ENCODE measurements at regions not wholly inside any gene's neighbourhood (a gene's known extent, or its start where the extent isn't known, plus 50 kb on each side); places are given as distances from the start of the nearest gene placed in this dataset.

- no peak overlapping the region for H3K4me3 ChIP-seq (ENCODE audit: low read depth, low read length)
- no peak overlapping the region for H3K27ac ChIP-seq (ENCODE audit: low read depth, low read length)
- 45% methylated on average over 1 of the region's 1 CpG for WGBS (ENCODE audit: insufficient coverage)
- H3K27me3 ChIP-seq (ENCODE audit: control insufficient read depth, insufficient read depth, low read length): no peaks in the 10 kb centered on the region
- peaks cover 4% of the 10 kb centered on the region for H3K9me3 ChIP-seq (ENCODE audit: control insufficient read depth, insufficient read depth, low read length)
- no peaks in the 10 kb centered on the region for H3K36me3 ChIP-seq (ENCODE audit: control insufficient read depth, insufficient read depth, low read length)
- peaks cover 10% of the 10 kb centered on the region for H3K4me1 ChIP-seq (ENCODE audit: control insufficient read depth, insufficient read depth, low read length)
- DNase-seq (ENCODE audit: low read depth in 4 of 6, low spot score in 6 of 6): no peak
Observed at GRCh38 chr2:117481608-117482007, 332.9 kb upstream of the DDX18 start.

DNA sequence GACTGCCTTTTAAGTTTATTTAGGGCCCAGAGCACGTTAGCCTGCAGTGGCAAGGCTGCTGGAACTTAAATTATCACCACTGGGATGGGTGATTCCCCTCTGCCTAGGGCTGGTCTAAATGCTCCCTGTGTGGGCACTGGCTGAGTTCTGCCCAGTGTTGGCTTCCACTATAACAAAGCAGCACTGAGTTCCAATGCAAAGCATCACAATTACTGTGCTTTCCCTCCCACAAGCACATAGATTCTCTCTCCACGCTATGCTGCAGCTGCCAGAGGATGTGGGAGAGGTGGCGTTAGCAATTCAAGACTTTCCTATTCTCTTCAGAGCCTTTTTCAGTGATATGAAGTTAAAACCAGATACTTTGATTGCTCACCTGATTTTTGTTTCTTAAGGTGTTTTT, 328.9 kb upstream of the DDX18 start:
- no peak overlapping the region for H3K27ac ChIP-seq (ENCODE audit: low read depth, low read length)
- no peak for DNase-seq (ENCODE audit: low read depth in 4 of 6, low spot score in 6 of 6)
- no peaks in the 10 kb centered on the region for H3K9me3 ChIP-seq (ENCODE audit: control insufficient read depth, insufficient read depth, low read length)
- no peak overlapping the region for H3K4me3 ChIP-seq (ENCODE audit: low read depth, low read length)
- H3K4me1 ChIP-seq (ENCODE audit: control insufficient read depth, insufficient read depth, low read length): peaks cover 10% of the 10 kb centered on the region
- H3K36me3 ChIP-seq (ENCODE audit: control insufficient read depth, insufficient read depth, low read length): no peaks in the 10 kb centered on the region
- no peaks in the 10 kb centered on the region for H3K27me3 ChIP-seq (ENCODE audit: control insufficient read depth, insufficient read depth, low read length)
- WGBS (ENCODE audit: insufficient coverage): 64% methylated on average over 1 of the region's 3 CpGs

GRCh38 chr2:117486081-117486480, 328.4 kb upstream of the DDX18 start:
- DNase-seq (ENCODE audit: low read depth in 4 of 6, low spot score in 6 of 6): no peak
- H3K27ac ChIP-seq (ENCODE audit: low read depth, low read length): no peak overlapping the region

GRCh38 chr2:117492209-117492851, 322.2 kb upstream of the DDX18 start:
- no CpG with 5 or more reads among the region's 3 CpGs for WGBS (ENCODE audit: insufficient coverage)
- H3K9me3 ChIP-seq (ENCODE audit: control insufficient read depth, insufficient read depth, low read length): no peaks in the 10 kb centered on the region
- H3K4me3 ChIP-seq (ENCODE audit: low read depth, low read length): no peak overlapping the region
- H3K27ac ChIP-seq (ENCODE audit: low read depth, low read length): no peak overlapping the region
- H3K27me3 ChIP-seq (ENCODE audit: control insufficient read depth, insufficient read depth, low read length): no peaks in the 10 kb centered on the region
- no peaks in the 10 kb centered on the region for H3K4me1 ChIP-seq (ENCODE audit: control insufficient read depth, insufficient read depth, low read length)
- DNase-seq (ENCODE audit: low read depth in 4 of 6, low spot score in 6 of 6): peak in 1 of 6 donors; percentile 23
- no peaks in the 10 kb centered on the region for H3K36me3 ChIP-seq (ENCODE audit: control insufficient read depth, insufficient read depth, low read length)

More at GRCh38 chr2:117486081-117486480, 328.4 kb upstream of the DDX18 start:
- Histone ChIP-seq H3K36me3 (ENCODE audit: control insufficient read depth, insufficient read depth, low read length) (no peaks in the 10 kb centered on the region), H3K4me1 (ENCODE audit: control insufficient read depth, insufficient read depth, low read length) (peaks cover 10% of the 10 kb centered on the region), H3K9me3 (ENCODE audit: control insufficient read depth, insufficient read depth, low read length) (no peaks in the 10 kb centered on the region), H3K27me3 (ENCODE audit: control insufficient read depth, insufficient read depth, low read length) (no peaks in the 10 kb centered on the region), H3K4me3 (ENCODE audit: low read depth, low read length) (no peak overlapping the region)
- 86% methylated on average over 1 of the region's 2 CpGs for WGBS (ENCODE audit: insufficient coverage)

DNA sequence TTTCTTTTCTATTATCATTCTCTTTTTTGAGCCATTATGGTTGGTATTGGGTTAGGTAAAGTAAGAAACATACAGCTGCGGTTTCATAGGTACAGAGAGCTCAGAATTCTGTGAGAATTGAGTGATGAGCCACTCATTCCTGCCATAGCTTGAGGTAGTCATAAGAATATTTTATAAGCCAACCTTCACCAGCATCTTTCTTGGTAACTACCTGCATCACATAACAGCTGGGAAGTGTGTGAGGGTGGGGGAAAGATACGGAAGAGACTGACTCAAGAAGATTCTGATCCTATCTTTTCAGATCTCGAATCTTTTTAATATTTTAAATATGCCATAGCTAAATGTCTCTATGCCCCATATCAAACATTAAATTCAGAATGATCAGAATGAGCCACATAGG, 313.8 kb upstream of the DDX18 start:
- Histone ChIP-seq H3K4me3 (ENCODE audit: low read depth, low read length) (no peak overlapping the region), H3K36me3 (ENCODE audit: control insufficient read depth, insufficient read depth, low read length) (no peaks in the 10 kb centered on the region), H3K27ac (ENCODE audit: low read depth, low read length) (no peak overlapping the region), H3K4me1 (ENCODE audit: control insufficient read depth, insufficient read depth, low read length) (no peaks in the 10 kb centered on the region), H3K27me3 (ENCODE audit: control insufficient read depth, insufficient read depth, low read length) (no peaks in the 10 kb centered on the region), H3K9me3 (ENCODE audit: control insufficient read depth, insufficient read depth, low read length) (no peaks in the 10 kb centered on the region)
- WGBS (ENCODE audit: insufficient coverage): no CpG with 5 or more reads among the region's 3 CpGs
- no peak for DNase-seq (ENCODE audit: low read depth in 4 of 6, low spot score in 6 of 6)

DNA sequence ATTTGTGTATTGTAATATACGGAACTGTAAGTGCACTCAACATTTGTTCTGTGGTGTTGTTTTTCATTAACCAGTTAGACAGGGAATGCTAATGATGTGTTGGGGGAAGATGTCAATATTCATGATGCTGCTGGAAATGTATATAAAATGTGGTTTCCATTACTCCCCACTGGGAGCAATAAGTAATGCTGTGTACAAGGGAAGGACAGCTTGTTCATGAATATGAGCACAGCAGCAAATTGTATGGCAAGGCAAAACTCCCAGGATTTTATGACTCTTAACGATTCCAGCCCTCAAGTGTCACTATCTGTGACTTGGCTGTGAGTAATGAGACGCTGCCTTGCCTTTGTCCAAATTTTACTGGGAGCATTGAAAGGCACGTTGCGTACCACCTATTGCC, 312.4 kb upstream of the DDX18 start:
- no peaks in the 10 kb centered on the region for H3K27me3 ChIP-seq (ENCODE audit: control insufficient read depth, insufficient read depth, low read length)
- no peak overlapping the region for H3K4me3 ChIP-seq (ENCODE audit: low read depth, low read length)
- no peaks in the 10 kb centered on the region for H3K9me3 ChIP-seq (ENCODE audit: control insufficient read depth, insufficient read depth, low read length)
- no peak overlapping the region for H3K27ac ChIP-seq (ENCODE audit: low read depth, low read length)
- no peaks in the 10 kb centered on the region for H3K36me3 ChIP-seq (ENCODE audit: control insufficient read depth, insufficient read depth, low read length)
- H3K4me1 ChIP-seq (ENCODE audit: control insufficient read depth, insufficient read depth, low read length): no peaks in the 10 kb centered on the region
- DNase-seq (ENCODE audit: low read depth in 4 of 6, low spot score in 6 of 6): peak in 1 of 6 donors; percentile 79
- 34% methylated on average over 4 of the region's 5 CpGs for WGBS (ENCODE audit: insufficient coverage)

GRCh38 chr2:117512307-117512706, 302.2 kb upstream of the DDX18 start:
- 100% methylated on average over 1 of the region's 2 CpGs for WGBS (ENCODE audit: insufficient coverage)
- peak in 1 of 6 donors; percentile 46 for DNase-seq (ENCODE audit: low read depth in 4 of 6, low spot score in 6 of 6)
- no peaks in the 10 kb centered on the region for H3K36me3 ChIP-seq (ENCODE audit: control insufficient read depth, insufficient read depth, low read length)

GRCh38 chr2:117514371-117514770, 300.1 kb upstream of the DDX18 start:
- Histone ChIP-seq H3K4me3 (ENCODE audit: low read depth, low read length) (no peak overlapping the region), H3K9me3 (ENCODE audit: control insufficient read depth, insufficient read depth, low read length) (no peaks in the 10 kb centered on the region), H3K27ac (ENCODE audit: low read depth, low read length) (no peak overlapping the region), H3K36me3 (ENCODE audit: control insufficient read depth, insufficient read depth, low read length) (no peaks in the 10 kb centered on the region), H3K27me3 (ENCODE audit: control insufficient read depth, insufficient read depth, low read length) (no peaks in the 10 kb centered on the region), H3K4me1 (ENCODE audit: control insufficient read depth, insufficient read depth, low read length) (no peaks in the 10 kb centered on the region)
- 75% methylated on average over 1 of the region's 1 CpG for WGBS (ENCODE audit: insufficient coverage)
- no peak for DNase-seq (ENCODE audit: low read depth in 4 of 6, low spot score in 6 of 6)

More at GRCh38 chr2:117512307-117512706, 302.2 kb upstream of the DDX18 start:
- no peak overlapping the region for H3K27ac ChIP-seq (ENCODE audit: low read depth, low read length)
- no peak overlapping the region for H3K4me3 ChIP-seq (ENCODE audit: low read depth, low read length)
- no peaks in the 10 kb centered on the region for H3K27me3 ChIP-seq (ENCODE audit: control insufficient read depth, insufficient read depth, low read length)
- H3K4me1 ChIP-seq (ENCODE audit: control insufficient read depth, insufficient read depth, low read length): no peaks in the 10 kb centered on the region
- no peaks in the 10 kb centered on the region for H3K9me3 ChIP-seq (ENCODE audit: control insufficient read depth, insufficient read depth, low read length)

- no peaks in the 10 kb centered on the region for H3K4me1 ChIP-seq (ENCODE audit: control insufficient read depth, insufficient read depth, low read length)
- no peak for DNase-seq (ENCODE audit: low read depth in 4 of 6, low spot score in 6 of 6)
- H3K36me3 ChIP-seq (ENCODE audit: control insufficient read depth, insufficient read depth, low read length): no peaks in the 10 kb centered on the region
- no peak overlapping the region for H3K4me3 ChIP-seq (ENCODE audit: low read depth, low read length)
- H3K27me3 ChIP-seq (ENCODE audit: control insufficient read depth, insufficient read depth, low read length): no peaks in the 10 kb centered on the region
- no peak overlapping the region for H3K27ac ChIP-seq (ENCODE audit: low read depth, low read length)
- no CpG with 5 or more reads among the region's 1 CpG for WGBS (ENCODE audit: insufficient coverage)
- no peaks in the 10 kb centered on the region for H3K9me3 ChIP-seq (ENCODE audit: control insufficient read depth, insufficient read depth, low read length)
Observed at GRCh38 chr2:117519238-117519637, 295.3 kb upstream of the DDX18 start.

DNA sequence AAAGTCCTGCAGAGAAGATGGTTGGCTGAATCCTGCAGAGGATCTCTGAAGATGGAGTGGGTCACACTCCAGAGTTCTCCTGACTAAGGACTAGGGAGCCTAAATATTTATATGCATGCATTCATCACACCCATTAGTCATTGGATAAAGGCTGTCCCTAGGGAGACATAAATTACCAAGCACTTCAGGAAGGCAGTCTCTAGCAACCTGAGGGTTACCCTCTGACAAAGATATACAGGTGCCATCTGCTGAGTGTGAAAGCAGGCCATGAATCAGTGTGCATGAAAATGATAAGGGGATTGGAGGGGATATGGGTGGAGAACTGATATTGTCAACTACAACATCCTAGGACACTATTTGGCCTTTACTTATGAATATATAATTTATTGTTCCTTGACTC, 294.8 kb upstream of the DDX18 start:
- Histone ChIP-seq H3K36me3 (ENCODE audit: control insufficient read depth, insufficient read depth, low read length) (no peaks in the 10 kb centered on the region), H3K27me3 (ENCODE audit: control insufficient read depth, insufficient read depth, low read length) (no peaks in the 10 kb centered on the region), H3K4me3 (ENCODE audit: low read depth, low read length) (no peak overlapping the region), H3K4me1 (ENCODE audit: control insufficient read depth, insufficient read depth, low read length) (no peaks in the 10 kb centered on the region), H3K9me3 (ENCODE audit: control insufficient read depth, insufficient read depth, low read length) (no peaks in the 10 kb centered on the region), H3K27ac (ENCODE audit: low read depth, low read length) (no peak overlapping the region)
- DNase-seq (ENCODE audit: low read depth in 4 of 6, low spot score in 6 of 6): no peak

All from spinal cord (tissue), 9 donors.